ENCODE measurements at regions not wholly inside any gene's neighbourhood (a gene's known extent, or its start where the extent isn't known, plus 50 kb on each side); places are given as distances from the start of the nearest gene placed in this dataset.

GRCh38 chr4:123554801-123555232 lies 158.2 kb downstream of the SPRY1 start:
- TF ChIP-seq EZH2 (IDR thresholded peaks at IDR 0.05; ENCODE audit: insufficient read depth, poor library complexity, severe bottlenecking) (no peak), EZH2phosphoT487 (IDR thresholded peaks at IDR 0.05; ENCODE audit: insufficient read depth, low read depth) (no peak)
